ENCODE measurements at regions not wholly inside any gene's neighbourhood (a gene's known extent, or its start where the extent isn't known, plus 50 kb on each side); places are given as distances from the start of the nearest gene placed in this dataset.

- TF ChIP-seq CTCF (IDR thresholded peaks at IDR 0.05; ENCODE audit: poor library complexity) (no peak), EZH2phosphoT487 (IDR thresholded peaks at IDR 0.05; ENCODE audit: low read depth, severe bottlenecking, unreplicated experiment) (no peak)
Observed at GRCh38 chr2:118475622-118476205, 371.7 kb downstream of the EN1 start.

Measured in hepatocyte (in vitro differentiated cells).